ENCODE measurements at regions not wholly inside any gene's neighbourhood (a gene's known extent, or its start where the extent isn't known, plus 50 kb on each side); places are given as distances from the start of the nearest gene placed in this dataset.

DNA sequence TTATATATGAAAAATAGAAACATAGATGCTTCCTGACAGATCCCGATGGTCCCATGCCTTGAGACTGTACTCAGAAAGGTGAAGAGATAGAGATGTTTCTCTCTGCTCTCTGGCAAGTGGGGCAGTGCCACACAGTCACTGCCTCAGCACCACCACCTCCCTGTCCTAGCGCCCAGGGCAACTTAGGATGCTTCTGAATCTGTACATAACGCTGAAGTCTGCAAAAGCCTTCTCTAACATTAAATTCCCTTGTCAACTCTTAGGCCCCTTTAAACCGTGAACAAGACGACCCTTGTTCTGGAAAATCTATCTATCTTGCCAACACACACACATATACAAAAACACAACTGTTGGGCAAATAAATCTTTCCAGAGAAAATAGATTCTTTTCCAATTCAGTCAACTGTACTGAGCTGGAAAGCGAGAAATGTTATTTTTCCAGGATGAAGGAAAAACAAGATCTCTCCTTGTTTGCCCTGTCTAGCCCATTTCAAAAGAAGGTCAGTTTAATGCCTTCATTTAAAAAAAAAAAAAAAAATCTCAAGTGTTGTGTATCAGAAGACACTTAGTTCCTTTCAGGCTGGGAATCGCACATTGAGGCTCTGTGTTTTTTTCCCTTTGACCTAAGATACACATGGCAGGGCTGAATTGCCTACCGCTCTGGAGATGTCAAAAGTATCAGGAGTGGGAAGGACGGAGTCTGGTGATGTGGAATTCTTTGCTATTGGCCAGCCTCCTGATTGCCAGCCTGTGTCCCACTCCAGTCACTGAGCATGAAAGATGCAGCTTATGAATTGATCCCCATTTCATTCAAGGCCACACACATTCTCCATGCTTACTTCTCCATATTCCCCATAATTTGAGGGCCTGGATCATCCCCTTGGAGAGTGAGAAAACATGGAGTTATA is 241.4 kb downstream of the LACC1 start:
- DNase-seq (ENCODE audit: low read depth in 2 of 2) = no peak

DNA sequence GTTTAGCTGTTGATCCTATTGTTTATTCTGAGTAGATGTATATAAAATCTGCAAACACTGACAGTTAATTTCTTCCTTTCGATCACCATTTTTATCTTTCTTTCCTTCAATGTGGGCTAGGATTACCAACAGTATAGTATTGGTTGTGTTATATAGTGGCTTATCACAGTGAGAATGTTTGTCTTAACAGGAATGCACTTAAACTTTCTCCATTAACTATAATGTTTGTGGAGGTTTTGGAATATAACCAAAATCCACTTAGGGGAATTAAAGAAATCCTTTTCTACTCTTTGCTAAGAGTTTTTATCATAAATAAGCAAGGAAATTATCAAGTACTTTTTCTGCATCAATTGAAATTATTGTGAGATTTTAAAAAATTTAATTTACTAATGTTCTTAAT is 244.6 kb downstream of the LACC1 start:
- no peak for DNase-seq (ENCODE audit: low read depth in 2 of 2)

DNA sequence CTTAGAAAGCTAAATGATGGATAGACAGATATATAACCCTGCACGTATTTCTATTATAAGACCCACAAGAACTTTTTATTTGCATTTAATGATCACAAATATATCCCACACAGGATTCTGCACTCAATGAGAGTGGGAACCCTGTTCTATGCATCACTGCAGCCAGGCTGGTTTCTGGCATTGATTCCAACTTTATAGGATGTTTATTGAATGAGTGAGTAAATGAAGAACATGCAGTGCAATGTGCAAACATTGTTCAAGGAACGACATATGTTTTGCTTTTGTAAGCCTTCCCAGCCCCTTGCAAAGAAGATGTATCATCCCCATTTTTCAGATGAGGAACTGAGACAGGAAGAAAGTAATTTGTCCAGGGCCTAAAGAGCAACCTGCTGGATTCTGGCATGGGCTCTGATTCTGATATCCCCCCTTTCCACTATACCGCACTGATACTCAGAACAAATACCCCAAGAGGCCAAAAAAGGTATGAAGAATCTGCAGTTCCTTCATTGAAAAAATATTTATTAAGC is 246.3 kb downstream of the LACC1 start:
- DNase-seq (ENCODE audit: low read depth in 2 of 2) = no peak

DNA sequence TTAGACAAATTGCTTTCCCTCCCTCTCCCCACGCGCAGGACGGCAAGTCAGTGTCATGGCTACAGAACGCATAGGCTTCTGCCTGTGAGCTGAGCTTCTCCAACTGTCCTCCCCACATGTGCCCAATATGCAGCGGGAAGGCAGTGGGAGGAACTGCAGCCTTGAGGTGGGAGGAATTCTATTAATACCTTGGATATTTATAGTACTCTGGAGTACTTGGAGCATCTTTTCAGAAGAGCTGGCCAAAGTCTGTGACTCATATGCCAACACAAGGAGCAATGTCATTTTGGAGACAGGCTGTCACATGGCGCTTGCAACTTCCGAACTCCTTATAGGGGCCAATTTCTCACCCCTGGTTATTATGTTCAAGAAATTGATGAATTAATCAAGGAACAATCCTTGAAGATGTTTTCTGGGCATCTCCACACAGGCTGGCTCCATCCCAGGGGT is 245.0 kb upstream of the SERP2 start:
- DNase-seq (ENCODE audit: low read depth in 2 of 2) = no peak

DNA sequence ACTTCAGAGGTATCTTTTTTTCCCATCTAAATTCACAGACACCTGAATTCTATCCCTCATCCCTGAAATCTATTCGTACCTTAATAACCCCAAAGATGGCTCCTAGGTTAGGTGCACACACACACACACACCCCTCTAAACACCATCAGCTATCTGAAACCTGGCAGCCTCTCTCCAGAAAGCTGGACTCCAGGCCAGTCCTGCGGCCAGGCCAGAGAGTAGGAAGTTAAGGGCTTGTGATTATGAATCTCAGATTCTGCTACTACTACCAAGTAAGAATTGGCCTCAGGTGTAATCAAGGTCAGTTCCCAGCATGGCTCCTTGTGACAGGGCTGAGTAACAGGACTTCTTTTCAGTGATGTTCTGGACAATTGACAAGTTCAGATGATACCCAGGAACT is 244.2 kb upstream of the SERP2 start:
- no peak for DNase-seq (ENCODE audit: low read depth in 2 of 2)

DNA sequence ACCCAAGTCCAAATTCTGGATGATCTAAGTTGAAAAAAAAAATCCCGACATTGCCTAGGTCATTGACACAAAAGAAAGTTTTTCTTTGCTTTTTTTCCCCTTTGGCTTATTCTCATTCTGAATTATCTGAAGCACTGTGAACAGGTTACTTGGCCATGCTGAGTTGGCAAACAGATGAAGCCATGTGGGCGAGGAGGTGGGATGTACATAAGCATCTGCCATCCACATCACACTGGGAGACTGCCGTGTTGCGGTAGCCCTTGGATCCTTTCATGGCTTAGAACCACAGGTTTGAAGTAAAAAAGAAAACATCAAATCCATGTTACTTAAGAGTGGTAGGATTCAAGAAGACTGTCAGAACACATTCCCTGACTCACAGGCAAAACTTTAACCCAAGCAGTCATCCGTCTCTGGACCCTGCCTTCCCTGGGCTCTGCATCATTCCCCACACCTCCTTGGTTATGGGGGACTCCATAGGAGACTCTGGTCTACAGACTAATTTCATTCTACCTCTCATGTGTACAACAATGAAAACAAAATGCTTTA is 242.5 kb upstream of the SERP2 start:
- DNase-seq (ENCODE audit: low read depth in 2 of 2) = no peak

DNA sequence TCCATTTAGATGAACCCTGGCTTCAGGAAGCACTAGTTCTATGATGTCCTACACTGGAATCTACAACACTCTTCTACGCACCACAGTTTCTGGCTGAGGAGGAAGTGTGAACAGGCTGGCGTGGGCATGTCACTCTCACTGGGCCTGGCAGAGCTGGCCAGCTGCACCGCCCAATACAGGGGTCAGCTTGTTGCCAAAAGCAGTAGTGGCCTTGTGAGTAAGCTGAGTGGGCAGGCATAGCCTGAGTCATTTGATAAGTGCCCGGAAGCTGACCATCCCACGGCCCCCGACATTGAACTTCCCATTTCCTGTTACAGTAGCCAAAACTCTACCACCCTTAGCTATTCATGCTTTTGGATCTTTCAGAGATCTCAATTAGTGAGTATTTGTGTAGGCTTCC is 240.9 kb upstream of the SERP2 start:
- DNase-seq (ENCODE audit: low read depth in 2 of 2) = peak; percentile 60 to 84

DNA sequence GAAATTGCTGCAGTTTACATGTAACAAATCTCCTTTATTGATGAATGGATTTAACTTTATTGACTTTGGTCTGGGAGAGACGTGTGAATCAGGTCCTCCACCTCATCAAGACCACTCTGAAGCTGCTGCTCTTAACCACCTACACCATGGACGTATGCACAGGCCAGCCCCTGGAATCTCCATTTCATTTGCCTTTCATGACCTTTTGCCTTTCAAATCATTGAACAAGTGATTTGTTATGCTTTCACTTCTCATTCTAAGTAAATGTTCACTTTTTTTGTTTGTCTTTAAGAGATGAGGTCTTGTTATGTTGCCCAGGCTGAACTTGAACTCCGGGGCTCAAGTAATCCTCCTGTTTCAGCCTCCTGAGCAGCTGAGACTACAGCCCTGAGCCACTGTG is 240.0 kb upstream of the SERP2 start:
- DNase-seq (ENCODE audit: low read depth in 2 of 2) = no peak

DNA sequence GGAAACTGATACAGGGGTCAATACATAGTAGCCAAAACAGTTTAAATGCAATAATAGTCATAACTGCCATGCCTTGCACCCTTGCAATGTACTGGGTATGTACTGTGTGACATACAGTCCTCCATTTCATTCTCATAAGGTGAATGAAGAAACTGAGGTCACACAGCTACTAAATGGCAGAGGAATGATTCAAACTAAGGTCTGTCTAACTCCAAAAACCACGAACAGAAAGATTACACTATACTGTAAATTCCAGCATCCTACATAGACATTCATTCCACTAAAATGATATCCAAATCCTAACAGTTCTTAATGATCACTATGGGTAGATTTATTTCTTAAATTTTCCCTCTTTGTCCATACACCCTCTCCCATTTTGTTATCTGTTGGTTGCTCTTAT is 238.1 kb upstream of the SERP2 start:
- DNase-seq (ENCODE audit: low read depth in 2 of 2) = no peak

DNA sequence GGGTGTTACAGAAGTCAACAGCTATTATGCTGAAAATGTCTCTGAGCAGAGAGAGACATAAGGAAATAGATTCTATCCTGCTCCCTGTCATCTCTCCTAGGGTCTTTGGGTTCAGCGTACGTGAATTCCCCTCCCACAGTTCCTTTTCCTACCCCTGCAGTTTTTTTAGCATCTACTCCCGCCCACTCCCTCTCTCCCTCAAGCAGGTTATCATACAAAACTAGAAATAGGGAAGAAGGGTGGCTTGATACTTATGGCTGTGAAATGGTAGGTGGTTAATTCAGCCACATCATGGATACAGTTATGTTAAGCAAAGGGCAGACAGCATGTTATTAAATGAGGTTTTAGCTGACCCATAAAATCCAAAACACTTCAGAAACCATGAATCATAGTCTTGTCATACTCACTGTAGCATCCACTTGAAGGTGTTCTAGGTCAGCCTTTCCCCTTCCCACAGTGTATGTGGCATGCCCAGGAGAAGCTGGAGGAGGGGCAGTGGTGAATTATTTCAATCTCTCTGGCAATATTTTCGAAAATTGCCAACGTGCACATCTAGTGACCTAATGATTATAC is 236.8 kb upstream of the SERP2 start:
- no peak for DNase-seq (ENCODE audit: low read depth in 2 of 2)

DNA sequence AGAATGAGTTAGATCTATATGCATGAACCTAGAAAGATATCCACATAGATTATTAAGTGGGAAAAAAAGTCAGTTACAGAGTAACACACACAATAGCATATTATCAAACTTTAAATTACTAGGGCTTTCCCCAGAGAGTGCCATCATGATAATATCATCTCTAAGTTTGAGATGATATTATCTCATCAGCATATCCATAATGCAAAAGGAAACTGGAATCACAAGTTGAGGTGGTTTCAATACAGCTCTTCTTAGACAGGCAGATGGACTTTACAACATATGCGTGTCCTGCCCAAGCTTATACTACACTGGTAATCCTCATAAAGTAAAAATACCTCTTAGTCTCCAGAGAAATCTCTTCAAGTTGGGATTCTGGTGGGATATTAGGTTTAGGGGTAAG is 236.2 kb upstream of the SERP2 start:
- DNase-seq (ENCODE audit: low read depth in 2 of 2) = no peak

DNA sequence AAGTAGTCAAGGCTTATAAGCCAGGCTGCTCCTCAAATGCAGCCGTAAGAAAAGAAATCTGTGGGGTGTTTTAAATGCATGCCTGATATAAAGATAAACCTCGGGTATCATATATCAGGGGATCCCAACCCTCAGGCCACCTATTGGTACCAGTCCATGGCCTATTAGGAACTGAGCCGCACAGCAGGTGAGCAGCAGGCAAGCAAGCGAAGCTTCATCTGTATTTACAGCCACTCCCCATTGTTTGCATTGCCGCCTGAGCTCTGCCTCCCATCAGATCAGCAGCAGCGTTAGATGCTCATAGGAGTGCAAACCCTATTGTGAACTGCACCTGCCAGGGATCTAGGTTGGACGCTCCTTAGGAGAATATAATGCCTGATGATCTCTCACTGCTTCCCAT is 233.5 kb upstream of the SERP2 start:
- no peak for DNase-seq (ENCODE audit: low read depth in 2 of 2)

DNA sequence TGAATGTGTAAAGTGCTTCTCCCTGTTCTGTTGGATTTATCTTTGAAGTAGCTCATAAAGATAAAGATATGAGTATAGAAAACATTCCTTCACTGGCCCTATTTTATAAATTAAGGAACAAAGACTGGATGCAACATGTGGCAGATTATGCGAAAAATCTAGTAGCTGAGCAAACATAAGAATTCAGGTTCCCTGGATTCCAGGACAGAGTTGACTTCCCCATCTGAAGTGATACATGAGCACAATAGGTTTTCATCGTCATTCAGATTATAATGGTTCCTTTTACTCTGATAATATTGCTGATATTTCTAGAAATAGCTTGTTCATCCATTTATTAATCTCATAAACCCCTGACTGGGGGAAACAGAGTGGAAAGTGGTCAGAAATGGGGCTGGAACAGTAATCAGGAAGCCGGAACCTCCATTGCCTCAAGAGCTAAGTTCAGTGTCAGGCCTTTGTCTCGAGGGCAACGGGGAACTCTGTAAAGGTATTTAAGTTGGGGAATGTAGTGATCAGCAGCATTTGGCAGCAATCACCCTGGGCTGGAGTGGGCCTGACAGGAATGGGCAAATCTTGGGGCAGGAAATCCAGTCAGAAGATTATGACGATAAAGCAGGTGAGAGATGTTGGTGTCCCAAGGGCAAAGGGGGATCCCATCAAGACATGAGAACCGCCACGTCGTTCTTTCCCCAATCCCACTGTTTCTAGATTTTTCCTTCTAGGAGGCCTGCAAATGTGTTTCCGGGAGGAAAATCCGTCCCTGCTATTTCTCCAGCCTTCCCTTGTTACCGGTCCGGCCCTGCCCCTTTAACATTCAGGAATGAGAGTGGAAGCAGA is 232.5 kb upstream of the SERP2 start:
- peak in 1 of 2 donors; percentile 22 for DNase-seq (ENCODE audit: low read depth in 2 of 2)

DNA sequence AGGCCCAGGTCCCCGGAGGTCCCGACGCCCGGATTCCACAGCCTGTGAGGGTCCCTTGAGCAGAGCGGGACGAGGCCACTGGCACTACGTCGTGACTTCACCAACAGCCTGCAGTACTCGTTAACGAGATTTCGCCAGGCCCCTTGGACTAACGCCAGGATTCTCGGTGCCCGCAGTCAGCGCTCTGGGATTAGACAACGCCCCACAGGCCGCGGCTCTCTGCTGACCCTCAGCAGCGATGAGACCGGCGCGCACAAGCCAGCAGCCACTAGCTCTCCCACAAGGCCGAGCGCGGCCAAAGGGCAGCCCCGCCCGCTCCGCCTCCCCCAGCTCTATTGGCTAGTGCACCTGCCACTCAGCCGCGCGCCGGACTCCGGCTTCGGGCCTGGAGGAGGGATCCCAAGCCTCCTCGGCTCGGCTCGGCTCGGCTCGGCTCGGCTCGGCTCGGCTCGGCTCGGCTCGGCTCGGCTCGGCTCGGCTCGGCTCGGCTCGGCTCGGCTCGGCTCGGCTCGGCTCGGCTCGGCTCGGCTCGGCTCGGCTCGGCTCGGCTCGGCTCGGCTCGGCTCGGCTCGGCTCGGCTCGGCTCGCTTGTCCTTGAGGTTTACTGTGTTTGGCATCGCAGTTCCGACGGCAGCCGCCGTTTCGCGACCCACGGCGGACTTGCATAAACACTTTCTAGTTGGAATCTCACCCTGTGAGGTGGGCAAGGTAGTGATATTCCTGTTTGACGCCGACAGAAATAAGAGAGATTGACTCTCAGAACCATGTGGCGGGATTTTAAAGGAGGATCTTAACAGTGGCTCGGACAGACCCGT is 231.7 kb upstream of the SERP2 start:
- peak; percentile 96 to 97 for DNase-seq (ENCODE audit: low read depth in 2 of 2)

DNA sequence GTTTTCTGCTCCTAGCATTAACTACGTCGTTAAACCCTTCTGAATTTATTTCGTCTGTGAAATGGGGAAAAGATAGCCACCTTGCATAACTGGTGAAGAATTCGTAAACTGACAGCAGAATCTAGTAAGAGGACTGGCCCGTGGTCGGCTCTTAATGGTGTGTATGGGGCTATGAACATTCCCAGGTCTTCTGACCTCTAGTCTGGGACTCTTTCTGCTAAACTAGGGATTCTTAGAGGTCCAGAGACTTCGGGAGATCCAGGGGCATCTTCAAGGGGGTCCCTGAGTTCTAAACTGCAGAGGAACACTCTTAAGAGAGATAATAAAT is 231.1 kb upstream of the SERP2 start:
- DNase-seq (ENCODE audit: low read depth in 2 of 2) = peak in 1 of 2 donors; percentile 10

DNA sequence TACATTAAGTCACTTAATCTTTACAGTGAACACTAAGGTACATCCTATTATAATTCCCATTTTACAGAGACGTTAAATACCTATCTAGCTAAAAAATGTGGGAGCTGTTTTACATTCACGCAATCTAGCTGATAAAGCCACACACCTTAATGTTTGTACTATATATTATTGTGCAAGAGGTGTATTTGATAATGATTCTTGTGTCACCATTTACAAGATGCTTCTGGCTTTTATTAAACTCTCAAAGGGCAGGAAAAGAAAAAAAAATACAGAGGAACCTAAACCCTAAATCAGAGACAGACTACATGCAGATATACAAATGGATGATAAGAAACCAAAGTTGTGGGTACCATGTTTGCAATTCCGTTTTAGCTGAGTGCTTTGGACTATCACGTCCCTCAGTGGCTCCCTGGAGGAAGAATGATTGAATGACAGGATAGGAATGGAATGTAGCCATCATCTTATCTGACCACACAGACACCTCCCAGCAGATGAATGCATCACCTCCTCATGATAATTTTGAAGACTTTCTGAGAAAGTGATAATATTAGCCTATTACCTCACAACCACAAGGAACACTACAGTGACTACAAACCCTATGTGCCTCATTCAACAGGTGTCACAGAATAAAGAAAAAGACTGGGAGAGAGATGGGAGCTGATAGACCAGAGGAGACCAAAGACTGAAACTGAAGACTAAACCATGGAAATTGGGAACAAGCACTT is 230.5 kb upstream of the SERP2 start:
- peak in 1 of 2 donors; percentile 49 for DNase-seq (ENCODE audit: low read depth in 2 of 2)

DNA sequence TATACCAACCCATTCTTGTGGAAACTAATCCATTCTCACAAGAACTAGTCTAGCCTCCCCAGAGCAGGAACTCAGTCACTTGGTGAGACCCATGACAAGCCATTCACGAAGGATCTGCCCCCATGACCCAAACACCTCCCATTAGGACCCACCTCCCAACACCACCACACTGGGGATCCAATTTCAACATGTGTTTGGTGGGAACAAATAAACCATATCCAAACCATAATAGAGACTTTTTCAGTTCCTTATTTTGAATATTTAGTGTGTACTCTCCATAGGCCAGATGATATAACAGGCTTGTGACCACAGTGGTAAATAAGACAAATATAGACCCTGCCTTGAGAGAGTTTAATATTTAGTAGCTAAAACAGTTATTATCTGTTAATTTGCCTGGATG is 227.5 kb upstream of the SERP2 start:
- no peak for DNase-seq (ENCODE audit: low read depth in 2 of 2)

DNA sequence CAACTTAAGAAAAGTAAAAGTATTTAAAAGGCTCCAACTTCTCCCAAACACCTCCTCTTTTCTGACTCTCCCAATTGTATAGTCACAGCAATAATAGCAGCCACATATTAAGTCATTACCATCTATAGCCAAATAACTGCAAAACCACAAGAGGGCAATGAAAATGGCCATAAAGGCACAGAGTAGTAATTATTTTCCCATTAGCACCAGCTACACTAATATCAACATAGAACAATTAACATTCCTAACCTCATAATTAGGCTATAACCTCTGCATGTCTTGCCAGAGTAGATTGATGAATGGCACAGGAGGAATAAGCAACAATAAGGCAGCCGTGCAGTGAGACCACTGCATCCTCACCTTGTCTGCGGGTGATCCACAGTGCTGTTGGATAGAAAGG is 226.4 kb upstream of the SERP2 start:
- DNase-seq (ENCODE audit: low read depth in 2 of 2) = no peak

DNA sequence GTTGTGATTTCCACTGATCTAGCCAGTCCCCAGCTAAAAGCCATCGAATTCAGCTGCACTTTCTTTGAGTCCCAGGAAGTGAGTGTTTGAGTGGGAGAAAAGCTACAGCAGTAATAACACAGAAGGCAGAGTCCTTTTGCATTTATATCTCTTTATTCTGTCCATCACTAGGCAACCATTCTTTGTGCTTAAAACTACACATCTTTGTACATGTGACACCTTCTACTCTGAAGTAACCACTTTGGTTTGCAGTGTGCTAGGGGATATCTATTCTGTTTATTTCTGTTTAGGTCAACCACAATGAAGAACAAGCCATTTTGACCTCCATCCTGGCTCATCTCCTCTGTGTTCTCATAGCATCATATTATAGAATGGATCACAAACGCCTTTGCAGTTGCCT is 226.0 kb upstream of the SERP2 start:
- no peak for DNase-seq (ENCODE audit: low read depth in 2 of 2)

DNA sequence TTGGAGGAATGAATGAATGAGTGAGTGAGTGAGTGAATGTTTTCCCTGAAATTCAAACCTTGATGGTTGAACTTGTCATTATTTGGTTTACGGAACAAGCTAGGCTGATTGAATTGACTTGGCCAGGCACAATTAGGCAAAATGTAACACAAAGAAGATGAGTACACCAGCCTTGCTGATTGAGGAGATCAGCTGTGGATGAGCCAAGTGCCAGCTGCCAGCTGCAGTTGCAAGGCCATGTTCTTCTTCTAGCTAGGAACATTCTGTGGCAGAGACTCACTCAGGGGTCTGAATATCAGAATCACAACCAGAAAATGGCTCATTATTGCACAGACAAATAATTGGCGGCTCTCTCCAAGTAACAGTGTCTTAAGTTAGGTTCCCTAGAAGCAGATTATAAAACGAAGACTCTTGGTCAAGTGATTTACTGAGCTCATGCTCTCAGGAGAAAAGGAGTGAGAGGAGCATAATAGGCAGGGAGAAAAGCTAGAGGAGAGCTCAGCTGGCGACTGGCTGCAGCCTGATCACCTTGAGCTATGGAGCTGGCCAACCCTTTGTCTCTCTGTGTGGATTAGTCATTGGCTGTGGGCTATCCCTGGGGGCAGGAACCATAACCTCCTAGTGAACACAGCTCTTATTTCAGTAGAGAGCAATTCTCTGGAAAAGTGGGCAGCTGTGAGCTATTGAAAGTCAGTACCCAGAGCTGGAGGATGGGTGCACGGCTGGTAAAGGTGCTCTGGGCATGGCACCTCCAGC is 225.3 kb upstream of the SERP2 start:
- no peak for DNase-seq (ENCODE audit: low read depth in 2 of 2)
